Type B pancreatic cell (in vitro differentiated cells): ENCODE measurements at regions not wholly inside any gene's neighbourhood (a gene's known extent, or its start where the extent isn't known, plus 50 kb on each side); places are given as distances from the start of the nearest gene placed in this dataset.

Source experiments
- DNase-seq: peaks from one replicate; pipeline ENCODE4 v3.0.0; 2021; ENCODE audit warnings: mixed read lengths; ENCODE audit not compliant: unreplicated experiment; ENCODE audit errors: extremely low spot score
- H3K27ac Mint-ChIP-seq: 2 replicates; pipeline ENCODE4 v1.8.0; 2021; ENCODE audit warnings: mild to moderate bottlenecking, mixed read lengths
- H3K27me3 Mint-ChIP-seq: 2 replicates; pipeline ENCODE4 v1.8.0; 2021; ENCODE audit warnings: mixed read lengths
- H3K36me3 Mint-ChIP-seq: 2 replicates; pipeline ENCODE4 v1.8.0; 2021; ENCODE audit warnings: mixed read lengths
- H3K4me1 Mint-ChIP-seq: one replicate; pipeline ENCODE4 v1.8.0; 2021; ENCODE audit warnings: mixed read lengths; ENCODE audit not compliant: unreplicated experiment
- H3K4me3 Mint-ChIP-seq: 2 replicates; pipeline ENCODE4 v1.8.0; 2021; ENCODE audit warnings: mild to moderate bottlenecking, mixed read lengths
- H3K9me3 Mint-ChIP-seq: 2 replicates; pipeline ENCODE4 v1.8.0; 2021; ENCODE audit warnings: mixed read lengths
- TF ChIP-seq, protein P1 (sequence below): fragments of 200-600 bp; sonication (generic); conservative IDR thresholded peaks from 2 replicates; pipeline ENCODE4 v1.5.0; 2021; ENCODE audit warnings: antibody characterized with exemption, mild to moderate bottlenecking

DNA sequence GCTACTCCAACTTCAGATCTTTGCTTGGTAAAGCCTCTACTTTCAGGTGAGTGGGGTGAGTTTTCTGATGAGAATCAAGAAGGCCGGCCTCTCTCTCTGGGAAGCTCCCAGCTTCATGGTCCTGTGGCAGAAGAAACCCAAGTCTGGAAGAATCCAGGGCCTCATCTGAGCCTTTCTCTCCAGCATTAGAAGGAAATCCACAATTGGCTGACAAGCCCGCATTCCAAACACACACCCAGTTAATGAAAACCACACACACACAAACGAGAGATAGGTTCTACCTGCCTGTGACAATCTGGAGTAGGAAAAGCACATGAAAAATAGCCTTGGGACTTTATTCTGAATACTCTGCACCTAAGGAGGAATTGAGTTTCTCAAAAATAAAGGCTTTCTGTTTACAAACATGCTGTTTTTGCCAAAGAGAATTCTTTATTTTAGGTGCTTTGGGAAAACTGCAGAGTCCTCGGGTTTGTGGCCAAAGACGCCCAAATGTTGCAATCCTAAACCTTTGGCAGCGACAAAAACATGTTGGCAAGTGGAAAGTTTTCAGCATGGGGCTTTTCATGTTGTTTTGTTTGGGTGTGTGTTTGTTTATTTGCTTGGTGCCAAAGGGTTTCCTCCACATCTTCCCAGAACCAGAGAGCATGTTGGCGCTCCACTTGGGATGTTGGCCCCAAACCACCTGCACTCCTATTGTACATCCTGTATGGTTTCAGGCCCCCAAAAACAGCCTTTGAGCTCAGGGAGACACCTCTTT lies 216.2 kb downstream of the SETD4 start:
- no peak for DNase-seq
- H3K4me1 Mint-ChIP-seq, result peaks cover 5% of the 10 kb centered on the region
- no peaks in the 10 kb centered on the region for H3K36me3 Mint-ChIP-seq
- no peak overlapping the region for H3K27ac Mint-ChIP-seq
- H3K4me3 Mint-ChIP-seq, result no peak overlapping the region
- TF ChIP-seq, protein P1, sequence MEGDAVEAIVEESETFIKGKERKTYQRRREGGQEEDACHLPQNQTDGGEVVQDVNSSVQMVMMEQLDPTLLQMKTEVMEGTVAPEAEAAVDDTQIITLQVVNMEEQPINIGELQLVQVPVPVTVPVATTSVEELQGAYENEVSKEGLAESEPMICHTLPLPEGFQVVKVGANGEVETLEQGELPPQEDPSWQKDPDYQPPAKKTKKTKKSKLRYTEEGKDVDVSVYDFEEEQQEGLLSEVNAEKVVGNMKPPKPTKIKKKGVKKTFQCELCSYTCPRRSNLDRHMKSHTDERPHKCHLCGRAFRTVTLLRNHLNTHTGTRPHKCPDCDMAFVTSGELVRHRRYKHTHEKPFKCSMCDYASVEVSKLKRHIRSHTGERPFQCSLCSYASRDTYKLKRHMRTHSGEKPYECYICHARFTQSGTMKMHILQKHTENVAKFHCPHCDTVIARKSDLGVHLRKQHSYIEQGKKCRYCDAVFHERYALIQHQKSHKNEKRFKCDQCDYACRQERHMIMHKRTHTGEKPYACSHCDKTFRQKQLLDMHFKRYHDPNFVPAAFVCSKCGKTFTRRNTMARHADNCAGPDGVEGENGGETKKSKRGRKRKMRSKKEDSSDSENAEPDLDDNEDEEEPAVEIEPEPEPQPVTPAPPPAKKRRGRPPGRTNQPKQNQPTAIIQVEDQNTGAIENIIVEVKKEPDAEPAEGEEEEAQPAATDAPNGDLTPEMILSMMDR, result no peak
- peaks cover 30% of the 10 kb centered on the region for H3K27me3 Mint-ChIP-seq
- H3K9me3 Mint-ChIP-seq, result peaks cover 4% of the 10 kb centered on the region

DNA sequence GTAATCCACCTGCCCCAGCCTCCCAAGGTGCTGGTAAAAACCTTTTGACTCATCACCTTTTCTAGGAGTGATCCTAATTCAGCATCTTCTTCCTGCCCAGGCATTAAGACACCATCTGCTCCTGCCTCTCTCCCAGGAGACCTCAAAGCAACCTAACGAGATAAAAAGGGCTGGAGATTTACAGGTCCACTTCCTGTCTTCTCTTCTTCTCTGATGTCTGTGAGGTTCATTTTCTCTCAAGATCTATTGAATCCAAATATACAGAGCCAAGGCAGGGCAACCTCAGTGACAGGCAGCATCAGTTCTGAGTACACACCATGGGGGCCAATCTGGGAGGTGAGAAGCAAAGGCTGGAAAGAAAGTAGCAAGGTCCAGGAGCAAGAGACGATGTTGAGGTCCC lies 219.4 kb downstream of the SETD4 start:
- H3K9me3 Mint-ChIP-seq, result peaks cover 4% of the 10 kb centered on the region
- no peak overlapping the region for H3K4me3 Mint-ChIP-seq
- no peak overlapping the region for H3K27ac Mint-ChIP-seq
- no peak for DNase-seq
- H3K36me3 Mint-ChIP-seq, result no peaks in the 10 kb centered on the region
- H3K4me1 Mint-ChIP-seq, result peaks cover 5% of the 10 kb centered on the region
- H3K27me3 Mint-ChIP-seq, result peaks cover 23% of the 10 kb centered on the region
- TF ChIP-seq, protein P1, result no peak

DNA sequence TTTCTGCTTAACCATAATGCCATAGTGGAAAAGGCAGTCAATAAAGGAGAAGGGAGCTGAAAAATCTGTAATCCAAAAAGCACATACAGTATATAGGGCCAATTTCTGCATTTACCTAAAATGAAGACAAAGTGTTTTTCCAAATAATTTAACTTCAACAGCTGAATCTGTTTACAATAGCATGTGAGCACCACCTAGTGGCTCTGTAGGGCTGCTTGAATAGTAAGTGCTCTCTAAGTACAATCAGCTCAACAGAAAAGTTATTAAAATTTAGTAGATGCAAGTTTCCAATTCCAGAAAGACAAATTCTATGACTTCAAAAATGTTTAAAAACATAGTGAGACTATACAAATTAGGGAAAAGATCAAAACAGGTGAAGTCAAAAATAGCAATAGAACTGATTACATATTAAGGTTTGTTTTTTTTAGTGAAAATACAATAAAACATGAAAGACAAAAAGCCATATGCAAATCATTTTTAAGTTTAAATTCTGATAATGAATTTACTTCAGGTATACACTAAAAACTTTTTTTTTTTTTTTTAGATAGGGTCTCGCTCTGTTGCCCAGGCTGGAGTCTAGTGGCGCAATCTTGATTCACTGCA lies 220.0 kb downstream of the SETD4 start:
- H3K4me1 Mint-ChIP-seq, result peaks cover 5% of the 10 kb centered on the region
- H3K9me3 Mint-ChIP-seq, result peaks cover 4% of the 10 kb centered on the region
- H3K4me3 Mint-ChIP-seq, result no peak overlapping the region
- DNase-seq, result no peak
- TF ChIP-seq, protein P1, result peak; percentile 98
- peaks cover 17% of the 10 kb centered on the region for H3K27me3 Mint-ChIP-seq
- H3K36me3 Mint-ChIP-seq, result no peaks in the 10 kb centered on the region
- H3K27ac Mint-ChIP-seq, result no peak overlapping the region

DNA sequence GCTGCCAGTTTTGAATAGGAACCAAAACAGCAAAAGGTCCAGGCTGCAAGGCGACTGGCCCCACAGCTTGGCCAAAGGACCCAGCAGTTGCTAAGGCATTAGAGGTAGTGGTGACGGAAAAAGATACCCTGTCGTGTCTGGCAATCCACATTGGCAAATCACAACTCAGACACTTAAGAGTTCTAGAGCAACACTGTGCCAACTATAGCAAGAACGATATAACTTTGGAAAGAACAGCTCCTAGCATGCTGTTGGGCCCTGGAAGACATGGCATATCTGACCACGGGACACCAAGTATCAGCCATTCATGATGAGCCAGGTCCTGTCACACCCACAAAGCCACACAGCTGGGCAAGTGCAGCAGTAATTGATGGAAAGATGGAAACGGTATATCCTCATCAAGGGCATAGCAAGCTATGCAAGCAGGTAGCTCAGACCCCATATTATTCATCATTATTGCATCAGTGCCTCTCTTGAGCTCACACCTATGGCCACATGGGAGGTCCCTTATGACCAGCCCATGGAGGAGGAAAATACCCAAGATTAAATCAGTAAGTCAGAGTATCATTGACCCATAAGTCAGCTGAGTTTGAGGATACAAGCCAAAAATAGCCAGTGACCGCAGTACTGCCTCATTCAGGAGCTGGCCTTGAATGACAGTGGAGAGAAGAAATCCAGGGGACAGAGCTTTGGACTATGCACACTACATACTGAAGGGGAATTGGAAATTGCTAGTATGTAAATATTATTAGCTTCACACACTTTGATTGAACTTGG lies 221.2 kb downstream of the SETD4 start:
- TF ChIP-seq, protein P1, result no peak
- Mint-ChIP-seq H3K9me3 (peaks cover 4% of the 10 kb centered on the region), H3K27me3 (peaks cover 26% of the 10 kb centered on the region), H3K4me3 (no peak overlapping the region), H3K36me3 (no peaks in the 10 kb centered on the region), H3K4me1 (peaks cover 7% of the 10 kb centered on the region), H3K27ac (no peak overlapping the region)
- no peak for DNase-seq

DNA sequence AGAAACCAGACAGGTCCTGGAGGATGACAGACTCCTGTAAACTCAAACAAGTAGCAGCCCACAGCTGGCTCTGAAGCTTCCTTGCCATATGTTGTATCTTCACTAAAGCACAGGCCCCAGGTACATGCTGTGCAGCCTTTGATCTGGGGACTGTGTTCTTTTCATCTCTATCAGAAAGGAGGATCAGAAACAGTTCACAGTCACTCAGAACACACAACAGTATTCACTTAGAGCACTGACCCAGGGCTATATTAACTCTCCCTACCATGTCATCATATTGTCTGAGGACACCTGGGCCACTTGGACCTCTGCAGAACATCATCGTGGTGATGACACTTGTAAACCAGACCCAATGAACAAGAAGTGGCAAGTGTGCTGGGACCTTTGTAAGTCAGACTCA lies 222.0 kb downstream of the SETD4 start:
- TF ChIP-seq, protein P1, result no peak
- no peak overlapping the region for H3K4me3 Mint-ChIP-seq
- H3K9me3 Mint-ChIP-seq, result peaks cover 4% of the 10 kb centered on the region
- no peak for DNase-seq
- H3K36me3 Mint-ChIP-seq, result no peaks in the 10 kb centered on the region
- peaks cover 9% of the 10 kb centered on the region for H3K4me1 Mint-ChIP-seq
- peaks cover 25% of the 10 kb centered on the region for H3K27me3 Mint-ChIP-seq
- no peak overlapping the region for H3K27ac Mint-ChIP-seq
